ENCODE measurements at regions not wholly inside any gene's neighbourhood (a gene's known extent, or its start where the extent isn't known, plus 50 kb on each side); places are given as distances from the start of the nearest gene placed in this dataset.

- DNase-seq (ENCODE audit: insufficient read length, low spot score): no peak
- no peak for TF ChIP-seq POLR2A (IDR thresholded peaks at IDR 0.05; ENCODE audit: low read depth, low read length)
- FAIRE-seq: no peak
Observed at GRCh38 chr19:31146015-31146414, 203.2 kb downstream of the TSHZ3 start.

- FAIRE-seq (no peak), DNase-seq (ENCODE audit: insufficient read length, low spot score) (no peak)
- TF ChIP-seq POLR2A (IDR thresholded peaks at IDR 0.05; ENCODE audit: low read depth, low read length): no peak
Observed at GRCh38 chr19:31145007-31145406, 204.2 kb downstream of the TSHZ3 start.

- FAIRE-seq (no peak), DNase-seq (ENCODE audit: insufficient read length, low spot score) (no peak)
- no peak for TF ChIP-seq POLR2A (IDR thresholded peaks at IDR 0.05; ENCODE audit: low read depth, low read length)
Observed at GRCh38 chr19:31144075-31144870, 205.0 kb downstream of the TSHZ3 start.

- 0 out of 2 replicates have a peak, but pooled peaks have one; percentile 13 for TF ChIP-seq POLR2A (IDR thresholded peaks at IDR 0.05; ENCODE audit: low read depth, low read length)
- no peak for FAIRE-seq
- DNase-seq (ENCODE audit: insufficient read length, low spot score): no peak
Observed at GRCh38 chr19:31141301-31141700, 207.9 kb downstream of the TSHZ3 start.

GRCh38 chr19:31140717-31141116, 208.5 kb downstream of the TSHZ3 start:
- peak; percentile 65 for DNase-seq (ENCODE audit: insufficient read length, low spot score)
- FAIRE-seq: no peak

GRCh38 chr19:31139871-31140505, 209.2 kb downstream of the TSHZ3 start:
- TF ChIP-seq POLR2A (IDR thresholded peaks at IDR 0.05; ENCODE audit: low read depth, low read length): no peak
- DNase-seq (ENCODE audit: insufficient read length, low spot score) (peak; percentile 77), FAIRE-seq (peak; percentile 11)

More at GRCh38 chr19:31140717-31141116, 208.5 kb downstream of the TSHZ3 start:
- peak; percentile 42 for TF ChIP-seq POLR2A (IDR thresholded peaks at IDR 0.05; ENCODE audit: low read depth, low read length)

GRCh38 chr19:31138077-31138476, 211.2 kb downstream of the TSHZ3 start:
- no peak for TF ChIP-seq POLR2A (IDR thresholded peaks at IDR 0.05; ENCODE audit: low read depth, low read length)

GRCh38 chr19:31135841-31136240, 213.4 kb downstream of the TSHZ3 start:
- FAIRE-seq (no peak), DNase-seq (ENCODE audit: insufficient read length, low spot score) (no peak)
- no peak for TF ChIP-seq POLR2A (IDR thresholded peaks at IDR 0.05; ENCODE audit: low read depth, low read length)

More at GRCh38 chr19:31138077-31138476, 211.2 kb downstream of the TSHZ3 start:
- DNase-seq (ENCODE audit: insufficient read length, low spot score) (no peak), FAIRE-seq (no peak)

GRCh38 chr19:31132753-31133110, 216.5 kb downstream of the TSHZ3 start:
- DNase-seq (ENCODE audit: insufficient read length, low spot score) (no peak), FAIRE-seq (no peak)
- no peak for TF ChIP-seq POLR2A (IDR thresholded peaks at IDR 0.05; ENCODE audit: low read depth, low read length)

- no peak for DNase-seq (ENCODE audit: insufficient read length, low spot score)
- no peak for TF ChIP-seq POLR2A (IDR thresholded peaks at IDR 0.05; ENCODE audit: low read depth, low read length)
- FAIRE-seq: no peak
Observed at GRCh38 chr19:31128291-31128690, 220.9 kb downstream of the TSHZ3 start.

GRCh38 chr19:31127134-31127967, 221.9 kb downstream of the TSHZ3 start:
- DNase-seq (ENCODE audit: insufficient read length, low spot score) (peak; percentile 86), FAIRE-seq (peak; percentile 69)
- TF ChIP-seq POLR2A (IDR thresholded peaks at IDR 0.05; ENCODE audit: low read depth, low read length): peak; percentile 39; the same call in 1 of the 2 replicates

GRCh38 chr19:31126236-31126635, 223.0 kb downstream of the TSHZ3 start:
- FAIRE-seq: no peak
- DNase-seq (ENCODE audit: insufficient read length, low spot score): no peak
- TF ChIP-seq POLR2A (IDR thresholded peaks at IDR 0.05; ENCODE audit: low read depth, low read length): no peak

- DNase-seq (ENCODE audit: insufficient read length, low spot score) (no peak), FAIRE-seq (no peak)
- TF ChIP-seq POLR2A (IDR thresholded peaks at IDR 0.05; ENCODE audit: low read depth, low read length): no peak
Observed at GRCh38 chr19:31125071-31125470, 224.2 kb downstream of the TSHZ3 start.

GRCh38 chr19:31121501-31121900, 227.7 kb downstream of the TSHZ3 start:
- no peak for DNase-seq (ENCODE audit: insufficient read length, low spot score)
- no peak for TF ChIP-seq POLR2A (IDR thresholded peaks at IDR 0.05; ENCODE audit: low read depth, low read length)
- FAIRE-seq: no peak

Measured in H54 (cell line).